GM21576 (cell line): ENCODE measurements at regions not wholly inside any gene's neighbourhood (a gene's known extent, or its start where the extent isn't known, plus 50 kb on each side); places are given as distances from the start of the nearest gene placed in this dataset.

ENCODE experiments used
- ATAC-seq: cut with Tn5 transposase; IDR thresholded peaks from one replicate; pipeline ENCODE4 v1.9.1; 2021; ENCODE audit warnings: mild to moderate bottlenecking, moderate library complexity; ENCODE audit not compliant: unreplicated experiment

DNA sequence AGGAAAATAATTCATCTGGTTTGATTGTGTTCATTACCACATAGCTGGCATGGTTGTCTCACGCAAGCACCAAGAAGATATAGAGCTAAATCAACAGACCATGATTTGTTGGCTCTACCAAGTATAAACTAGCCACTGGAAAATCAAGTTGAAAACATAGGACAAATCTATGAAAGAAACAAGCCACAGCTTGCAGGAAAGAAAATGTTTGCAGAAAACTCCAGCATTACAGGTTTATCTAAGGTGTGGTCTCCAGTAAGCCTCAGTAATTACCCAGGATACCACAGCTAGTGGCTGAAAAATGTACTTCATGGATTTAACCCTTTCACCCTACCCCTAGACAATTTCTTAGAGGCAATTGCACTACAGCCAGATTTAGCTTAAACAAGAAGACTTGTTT is 340.6 kb downstream of the SOX2 start:
- ATAC-seq, result no peak

DNA sequence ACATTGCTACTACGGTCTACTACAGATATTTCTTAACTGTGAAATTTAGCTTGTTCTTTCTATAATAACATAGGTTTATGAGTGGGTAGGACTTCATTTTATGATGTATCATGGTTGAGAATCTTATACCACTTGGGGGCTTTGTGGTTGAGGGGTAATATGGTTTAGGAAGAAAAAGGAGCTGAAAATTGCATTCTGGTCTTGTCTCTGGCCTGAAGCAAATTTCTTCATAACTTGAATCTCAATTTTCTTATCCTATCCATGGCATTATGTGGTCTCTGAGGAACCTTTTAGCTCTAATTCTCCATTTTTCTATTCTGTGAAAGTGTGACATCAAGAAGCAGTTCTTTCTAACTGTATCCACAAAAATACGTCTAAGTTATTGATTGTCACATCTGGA is 341.0 kb downstream of the SOX2 start:
- no peak for ATAC-seq

- no peak for ATAC-seq
These were observed 346.8 kb downstream of the SOX2 start for GRCh38 chr3:182058488-182058887.

- no peak for ATAC-seq
These were observed 352.0 kb downstream of the SOX2 start for GRCh38 chr3:182063742-182064141.

- ATAC-seq, result no peak
These were observed 355.7 kb downstream of the SOX2 start for GRCh38 chr3:182067423-182067822.

DNA sequence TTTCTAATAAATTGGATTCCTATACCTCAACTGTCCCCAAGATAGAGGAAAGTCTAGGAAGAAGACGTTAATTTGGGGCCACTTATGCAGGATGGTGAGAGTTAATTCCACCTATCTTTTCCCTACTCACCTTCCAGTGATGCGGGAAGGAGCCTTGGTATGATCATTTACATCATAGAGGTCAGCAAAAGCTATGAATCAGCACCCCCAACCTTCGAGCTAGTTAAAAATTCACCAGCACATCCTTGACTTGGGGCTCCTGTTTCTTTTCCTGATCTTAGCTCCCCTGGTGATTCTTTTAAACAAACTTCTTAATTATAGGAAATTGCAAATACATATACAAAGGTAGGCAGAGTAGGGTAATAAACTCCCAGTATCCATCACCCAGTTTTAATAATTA is 366.6 kb downstream of the SOX2 start:
- no peak for ATAC-seq

GRCh38 chr3:182078929-182079328 is 367.2 kb downstream of the SOX2 start:
- ATAC-seq, result no peak

GRCh38 chr3:182081096-182081495 is 369.4 kb downstream of the SOX2 start:
- no peak for ATAC-seq

DNA sequence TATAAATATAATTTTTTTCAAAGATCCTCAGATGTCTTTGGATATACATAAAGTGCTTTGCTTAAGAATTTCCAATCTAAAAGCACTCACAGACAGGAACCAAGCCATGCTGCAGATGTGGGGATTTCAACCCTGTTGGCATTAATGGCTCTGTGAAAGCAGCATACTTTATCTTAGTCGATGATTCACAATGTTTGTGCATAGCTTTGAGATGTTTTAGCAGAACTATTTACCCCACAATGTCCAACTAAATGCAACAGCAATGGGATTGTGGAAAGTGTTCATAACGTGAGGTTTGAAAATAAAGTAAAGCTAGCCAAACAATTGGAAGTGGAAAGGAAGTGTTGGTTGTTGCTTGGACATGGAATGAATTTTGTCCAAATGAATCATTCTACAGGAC is 371.4 kb downstream of the SOX2 start:
- ATAC-seq, result no peak

DNA sequence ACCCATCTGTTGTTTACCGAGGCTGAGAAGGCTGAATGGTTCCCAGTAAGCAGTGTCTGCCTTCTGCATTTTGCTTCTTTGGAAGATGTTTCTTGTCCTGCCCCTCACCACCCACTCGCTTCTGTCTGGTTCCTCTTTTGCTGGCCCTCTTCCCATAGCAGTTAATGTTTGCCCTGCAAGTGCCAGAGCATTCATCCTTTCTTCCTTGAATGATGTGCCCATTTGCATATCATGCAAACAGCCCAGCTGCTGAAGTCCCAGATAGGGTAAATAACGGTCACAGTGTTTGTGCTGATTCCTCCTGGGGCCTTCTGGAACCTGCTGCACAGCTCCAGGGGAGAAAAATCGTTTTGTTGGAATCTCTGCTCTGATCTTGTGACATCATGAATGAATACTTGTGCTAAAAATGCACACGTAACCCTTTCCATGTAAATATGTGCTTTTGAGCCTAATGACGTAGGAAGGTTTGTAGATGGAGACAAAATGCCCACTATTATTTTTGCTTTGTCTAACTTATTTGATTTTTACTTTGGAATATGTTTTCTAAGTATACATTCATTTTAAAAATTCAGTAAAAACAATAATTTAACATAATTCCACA is 381.0 kb downstream of the SOX2 start:
- peak; percentile 71 for ATAC-seq

DNA sequence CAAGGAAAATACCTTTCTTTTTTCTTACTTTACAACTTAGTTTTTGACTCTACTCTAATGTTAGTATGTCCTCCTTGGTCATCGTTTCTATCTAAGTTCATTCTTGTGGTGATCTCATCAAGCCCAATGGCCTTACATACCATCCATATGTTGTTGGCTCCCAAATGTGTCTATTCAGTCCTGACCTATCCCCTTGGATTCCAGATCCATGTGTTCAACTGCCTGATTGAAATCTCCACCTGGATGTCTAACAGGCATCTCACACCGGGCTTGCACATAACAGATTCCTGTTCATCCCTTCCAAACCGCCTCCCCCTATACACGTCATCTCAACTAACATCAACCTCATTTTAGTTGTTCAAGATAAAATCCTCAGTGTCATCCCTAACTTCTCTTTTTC is 382.6 kb downstream of the SOX2 start:
- ATAC-seq, result no peak

- no peak for ATAC-seq
These were observed 393.2 kb downstream of the SOX2 start for GRCh38 chr3:182104881-182105280.

GRCh38 chr3:182105875-182106274 is 394.1 kb downstream of the SOX2 start:
- no peak for ATAC-seq

GRCh38 chr3:182108371-182108770 is 396.6 kb downstream of the SOX2 start:
- ATAC-seq, result no peak

- no peak for ATAC-seq
These were observed 400.2 kb downstream of the SOX2 start for GRCh38 chr3:182111967-182112366.

DNA sequence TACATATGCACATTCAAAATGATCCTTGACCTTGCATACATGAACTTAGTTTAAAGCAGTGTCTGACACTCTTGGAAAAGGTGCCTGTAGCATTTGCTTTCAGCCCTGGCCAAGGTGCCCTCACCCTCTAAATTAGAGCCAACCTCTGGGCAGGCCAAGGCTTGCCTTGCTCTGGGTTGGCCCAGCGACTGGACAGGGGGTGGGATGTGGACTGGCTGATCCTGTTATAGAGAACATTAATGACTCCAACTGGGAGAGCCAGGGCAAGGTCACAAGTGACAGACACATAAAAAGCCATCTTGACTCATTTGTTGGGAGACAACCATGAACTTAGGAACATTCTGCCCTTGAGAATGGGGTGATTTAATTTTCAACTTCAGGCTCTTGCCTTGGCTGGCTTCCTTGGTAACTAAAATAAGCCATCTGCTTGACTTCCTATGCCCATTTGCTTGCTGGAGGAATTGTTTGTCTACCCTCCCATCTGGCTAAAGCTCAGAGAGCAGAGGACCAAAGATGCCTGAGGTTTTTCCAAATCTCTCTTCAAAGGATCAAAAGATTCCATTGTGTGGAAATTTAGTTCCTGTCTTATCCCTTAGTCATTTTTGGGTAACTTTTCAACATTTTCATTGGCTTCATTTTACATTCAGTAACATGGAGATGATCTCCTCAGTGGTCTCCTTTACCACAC is 403.7 kb downstream of the SOX2 start:
- ATAC-seq, result no peak

DNA sequence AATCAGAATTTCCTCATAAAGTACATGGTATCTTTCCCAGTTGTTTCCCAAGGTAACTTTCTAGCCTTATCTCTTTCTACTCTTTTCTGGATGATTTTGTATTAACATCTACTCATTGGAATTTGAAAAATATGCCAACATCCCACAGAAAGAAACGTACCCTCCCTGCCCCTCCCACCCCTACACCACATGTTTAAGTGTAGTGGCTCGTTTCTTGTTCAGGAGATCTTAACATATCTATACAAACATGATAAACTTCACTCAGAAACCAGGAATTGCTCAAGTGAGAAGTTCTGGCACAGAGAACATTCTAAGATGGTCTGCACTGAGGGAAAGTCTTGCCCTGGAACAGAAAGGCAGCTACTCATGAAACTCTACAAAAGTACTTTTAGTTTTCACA is 404.7 kb downstream of the SOX2 start:
- no peak for ATAC-seq

DNA sequence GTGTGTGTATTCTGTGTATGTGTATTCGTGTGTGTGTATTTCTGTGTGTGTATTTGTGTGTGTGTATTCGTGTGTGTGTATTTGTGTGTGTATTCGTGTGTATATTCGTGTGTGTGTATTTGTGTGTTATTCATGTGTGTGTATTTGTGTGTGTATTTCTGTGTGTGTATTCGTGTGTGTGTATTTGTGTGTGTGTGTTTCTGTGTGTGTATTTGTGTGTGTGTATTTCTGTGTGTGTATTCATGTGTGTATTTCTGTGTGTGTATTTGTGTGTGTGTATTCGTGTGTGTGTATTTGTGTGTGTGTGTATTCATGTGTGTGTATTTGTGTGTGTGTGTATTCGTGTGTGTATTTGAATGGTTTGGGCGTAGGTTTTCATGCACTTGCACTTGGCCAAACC is 405.4 kb downstream of the SOX2 start:
- no peak for ATAC-seq

DNA sequence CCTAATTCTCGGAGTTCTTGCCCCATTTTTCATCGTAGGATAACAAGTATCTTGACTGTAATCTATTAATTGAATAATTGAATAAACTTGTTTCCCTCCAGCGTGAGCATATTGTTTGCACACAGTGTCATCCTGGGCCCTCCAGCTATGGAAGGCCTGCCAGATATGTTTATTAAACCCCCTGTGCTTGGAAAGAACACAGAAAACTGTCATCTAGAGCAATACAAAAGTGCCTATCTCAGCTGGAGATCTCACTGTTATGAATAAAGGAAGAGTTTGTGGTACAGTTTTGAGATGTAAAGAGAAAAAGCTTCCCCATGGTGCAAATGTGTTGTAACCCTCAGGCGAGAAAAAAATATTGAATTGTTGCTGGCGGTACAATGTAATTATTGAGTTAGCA is 405.9 kb downstream of the SOX2 start:
- no peak for ATAC-seq

- no peak for ATAC-seq
These were observed 406.3 kb downstream of the SOX2 start for GRCh38 chr3:182118066-182118465.

DNA sequence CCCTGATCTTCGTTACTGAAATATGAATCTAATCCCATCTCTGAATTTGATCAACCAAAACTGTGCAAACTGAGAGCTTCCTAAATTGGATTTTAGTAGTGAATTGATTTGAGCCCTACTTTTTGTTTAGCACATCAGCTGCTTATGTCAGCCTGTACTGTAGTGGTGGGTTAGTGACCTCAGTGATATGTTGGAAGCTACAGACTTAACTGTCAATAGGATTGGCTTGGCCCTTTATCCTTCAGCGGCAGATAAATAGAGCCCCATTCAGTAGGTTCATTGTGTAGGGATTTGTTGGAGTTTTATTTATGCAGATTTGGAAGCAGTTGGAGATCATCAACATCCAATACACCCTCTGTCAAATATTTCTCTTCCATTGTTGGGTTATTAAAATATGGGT is 409.7 kb downstream of the SOX2 start:
- no peak for ATAC-seq

DNA sequence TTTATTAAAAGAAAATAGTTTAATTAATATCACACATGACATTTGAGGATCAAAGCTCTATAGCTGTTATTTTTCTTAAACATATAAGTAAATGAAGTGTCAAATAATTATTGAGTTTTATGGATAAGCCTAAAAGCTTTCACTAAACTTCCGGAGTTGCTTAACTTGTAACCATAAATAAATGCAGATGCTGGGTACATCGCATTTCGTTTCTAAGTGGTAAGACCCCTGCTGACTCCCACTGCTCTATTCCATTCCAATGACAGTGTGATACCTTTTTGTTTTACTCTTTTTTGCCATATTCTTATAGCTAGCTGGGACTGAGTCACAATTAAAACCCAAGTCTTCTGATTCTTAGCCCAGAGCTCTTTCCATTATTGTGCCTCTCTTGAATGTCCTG is 411.1 kb downstream of the SOX2 start:
- ATAC-seq, result no peak

DNA sequence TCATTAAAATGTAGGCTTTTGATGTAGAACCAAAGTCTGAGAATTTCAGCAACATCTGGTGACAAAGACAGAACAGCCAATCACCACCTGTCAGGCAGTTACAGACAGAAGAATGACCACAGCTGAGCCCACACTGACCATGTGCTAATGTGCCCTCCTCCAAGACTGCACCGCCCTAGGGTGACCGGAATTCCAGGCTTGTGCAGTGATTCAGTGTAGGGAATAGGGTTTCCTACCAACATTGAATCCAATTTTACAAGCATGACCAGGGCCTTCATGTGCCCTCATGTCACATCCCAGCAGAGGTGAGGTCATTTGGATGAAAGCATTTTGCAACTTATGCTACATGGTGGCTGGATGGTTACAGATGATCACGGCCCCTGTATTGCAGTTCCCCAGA is 412.5 kb downstream of the SOX2 start:
- no peak for ATAC-seq
